ENCODE measurements at regions not wholly inside any gene's neighbourhood (a gene's known extent, or its start where the extent isn't known, plus 50 kb on each side); places are given as distances from the start of the nearest gene placed in this dataset.

- DNase-seq, result no peak
These were observed 147.4 kb upstream of the MLN start for GRCh38 chr6:33950891-33951889.

GRCh38 chr6:33950472-33950881, 146.7 kb upstream of the MLN start:
- no peak for DNase-seq

DNA sequence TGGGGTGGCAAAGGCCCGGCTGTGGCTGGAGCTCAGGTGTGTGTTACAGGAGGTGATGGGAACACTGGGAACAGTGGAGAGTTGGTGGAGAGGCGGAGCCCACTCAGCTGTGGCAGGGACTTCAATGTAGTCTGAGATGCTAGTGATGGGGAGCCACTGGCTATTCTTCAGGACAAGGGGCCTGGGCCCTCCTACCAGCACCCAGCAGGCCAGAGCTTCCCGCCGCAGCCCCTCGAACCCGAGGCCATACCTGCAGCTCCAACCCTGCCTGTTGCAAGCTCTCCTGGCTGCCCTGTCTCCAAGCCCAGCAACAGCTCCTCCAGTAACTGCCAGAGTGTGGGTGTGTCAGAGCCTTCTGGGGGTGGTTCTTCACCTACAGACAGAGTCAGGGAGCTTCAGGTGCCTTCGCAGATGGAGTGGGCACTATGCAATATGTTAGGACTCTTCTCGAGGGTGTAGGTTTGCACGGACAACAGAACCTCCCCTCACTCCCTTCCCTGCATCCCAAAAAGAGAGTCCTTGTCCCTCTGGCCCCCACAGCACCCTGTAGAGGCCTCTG, 146.2 kb upstream of the MLN start:
- DNase-seq, result no peak

GRCh38 chr6:33949111-33949510, 145.3 kb upstream of the MLN start:
- no peak for DNase-seq

DNA sequence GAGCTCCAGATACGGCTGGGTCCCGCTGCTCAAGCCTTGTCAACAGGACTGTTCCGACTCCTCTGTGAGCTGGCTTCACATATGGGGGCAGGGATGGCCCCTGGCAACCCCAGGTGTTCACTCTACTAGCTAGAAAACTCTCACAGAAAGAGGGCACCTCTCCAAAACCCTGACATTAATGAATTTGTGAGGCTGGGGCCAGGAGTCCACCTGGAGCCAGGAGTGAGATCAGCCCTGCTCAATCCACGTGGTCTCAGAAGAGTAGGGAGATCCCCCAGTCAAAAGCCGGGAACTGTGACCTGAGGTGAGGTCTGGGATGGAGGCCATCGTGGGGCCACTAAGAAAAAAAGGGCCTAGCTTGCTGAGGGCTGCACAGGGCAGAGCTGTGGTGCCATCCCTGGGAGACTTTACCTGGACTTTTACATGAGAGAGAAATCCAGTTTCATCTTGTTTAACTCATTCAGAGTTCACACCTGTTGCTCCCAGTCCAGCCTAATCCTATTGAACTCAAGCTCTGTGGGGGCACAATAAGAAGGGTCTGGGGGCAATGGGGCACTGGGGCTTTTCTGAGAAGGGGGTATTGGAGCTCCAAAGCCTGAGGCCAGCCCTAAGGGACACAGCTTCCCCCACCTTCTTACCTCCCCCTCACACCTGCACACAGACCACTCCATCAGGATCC, 144.3 kb upstream of the MLN start:
- DNase-seq, result no peak

GRCh38 chr6:33947047-33947446, 143.2 kb upstream of the MLN start:
- no peak for DNase-seq

DNA sequence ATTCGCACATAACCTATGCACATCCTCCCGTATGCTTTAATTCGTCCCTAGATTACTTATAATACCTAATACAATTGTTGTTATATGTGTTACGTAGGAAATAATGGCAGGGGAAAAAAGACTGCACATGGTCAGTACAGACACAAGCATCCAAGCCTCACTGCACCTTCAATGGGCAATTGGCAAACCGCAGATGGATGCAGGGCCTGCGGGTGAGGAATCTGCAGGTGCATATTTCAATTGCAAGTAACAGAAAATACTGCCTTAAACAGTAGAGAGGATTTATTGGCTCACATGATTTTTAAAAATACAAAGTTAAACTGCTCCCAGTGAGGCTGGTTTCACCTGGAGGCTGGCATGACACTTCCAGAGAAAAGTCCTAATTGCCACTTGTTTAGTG, 142.1 kb upstream of the MLN start:
- no peak for DNase-seq

DNA sequence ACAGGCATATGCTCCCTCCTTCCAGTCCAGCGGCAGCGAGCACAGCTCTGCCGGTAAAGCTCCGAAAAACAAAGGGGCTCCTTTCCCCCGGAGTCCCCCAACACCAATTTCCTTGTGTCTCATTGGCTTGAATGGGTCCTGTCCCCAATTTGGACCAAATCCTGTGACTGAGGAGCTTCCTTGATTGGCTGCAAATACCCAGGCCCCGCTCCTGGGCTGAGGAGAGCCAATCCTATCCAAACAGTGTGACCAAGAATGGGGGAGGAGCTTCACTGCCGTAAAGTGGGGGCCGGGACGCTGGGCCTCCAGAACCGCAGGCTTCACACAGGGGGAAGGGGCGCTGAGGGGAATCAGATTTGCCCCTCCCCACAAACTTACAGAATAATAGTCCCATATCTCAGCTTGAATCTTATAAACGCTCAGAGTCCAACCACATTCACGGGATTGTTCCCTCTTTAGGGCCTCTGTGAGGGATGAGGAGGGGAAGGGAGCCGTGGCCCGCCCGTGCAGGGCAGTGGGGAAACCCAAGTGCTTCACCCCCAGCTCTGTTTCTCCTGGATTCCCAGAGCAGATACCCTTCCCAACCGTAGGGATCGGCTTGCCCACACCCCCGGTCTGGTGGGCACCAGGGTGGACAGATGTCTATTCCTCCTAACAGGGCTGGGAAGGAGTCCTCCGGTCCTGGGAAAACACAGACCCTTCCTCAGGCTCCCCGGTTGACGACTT, 141.0 kb upstream of the MLN start:
- no peak for DNase-seq

- no peak for DNase-seq
These were observed 133.1 kb upstream of the MLN start for GRCh38 chr6:33936886-33937285.

DNA sequence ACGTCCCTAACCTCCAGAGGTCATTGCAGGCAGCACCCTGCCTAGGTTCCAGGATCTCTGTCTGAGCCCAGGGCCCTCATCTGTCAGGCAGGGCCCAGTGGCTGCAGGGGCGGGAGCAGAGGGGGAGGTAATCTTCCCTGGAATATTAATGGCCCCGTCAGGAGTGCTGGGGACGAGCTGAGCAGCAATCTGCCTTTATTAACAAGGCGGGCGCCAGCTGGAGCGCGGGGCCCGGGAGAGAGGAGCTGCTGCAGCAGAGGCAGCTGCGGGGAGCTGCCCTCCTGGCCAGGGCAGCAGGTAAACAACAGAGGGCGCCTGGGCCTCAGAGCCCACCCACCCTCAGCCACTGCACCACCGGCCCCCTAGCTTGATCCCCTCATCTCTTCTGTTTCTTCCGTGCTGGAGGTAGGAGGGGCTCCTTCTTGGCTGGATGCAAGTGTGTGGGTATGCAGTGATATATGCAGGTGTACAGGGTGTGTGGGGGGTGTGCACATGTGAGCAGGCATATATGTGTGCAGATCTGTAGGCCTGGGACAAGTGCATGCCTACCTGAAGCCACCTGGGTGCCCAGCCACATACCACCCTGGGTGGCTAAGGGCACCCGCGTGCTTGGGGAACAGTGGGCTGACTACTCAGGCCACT, 131.8 kb upstream of the MLN start:
- no peak for DNase-seq

GRCh38 chr6:33934731-33935270, 131.0 kb upstream of the MLN start:
- DNase-seq, result no peak

GRCh38 chr6:33933101-33933500, 129.3 kb upstream of the MLN start:
- DNase-seq, result no peak

DNA sequence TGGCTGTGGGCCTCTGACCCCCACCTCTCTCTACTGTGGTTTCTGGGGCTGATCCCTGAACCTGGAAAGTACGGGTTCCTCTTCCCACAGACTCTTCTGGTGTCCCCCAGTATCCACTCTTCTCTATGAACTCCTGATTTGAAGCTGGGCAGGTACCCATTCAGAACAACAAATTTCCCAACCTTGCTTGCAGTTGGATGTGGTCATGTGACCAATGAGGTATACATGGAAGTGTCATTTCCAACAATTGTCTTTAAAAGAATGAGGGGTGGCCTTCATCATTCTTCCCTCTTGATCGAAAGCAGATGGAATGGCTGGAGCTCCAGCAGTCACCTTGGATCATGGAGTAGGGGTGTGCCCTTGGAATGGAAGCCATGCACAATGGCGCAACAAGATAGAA, 128.0 kb upstream of the MLN start:
- DNase-seq, result no peak

GRCh38 chr6:33929575-33930288, 125.9 kb upstream of the MLN start:
- no peak for DNase-seq

GRCh38 chr6:33927616-33928015, 123.8 kb upstream of the MLN start:
- no peak for DNase-seq

- no peak for DNase-seq
These were observed 123.3 kb upstream of the MLN start for GRCh38 chr6:33927112-33927511.

DNA sequence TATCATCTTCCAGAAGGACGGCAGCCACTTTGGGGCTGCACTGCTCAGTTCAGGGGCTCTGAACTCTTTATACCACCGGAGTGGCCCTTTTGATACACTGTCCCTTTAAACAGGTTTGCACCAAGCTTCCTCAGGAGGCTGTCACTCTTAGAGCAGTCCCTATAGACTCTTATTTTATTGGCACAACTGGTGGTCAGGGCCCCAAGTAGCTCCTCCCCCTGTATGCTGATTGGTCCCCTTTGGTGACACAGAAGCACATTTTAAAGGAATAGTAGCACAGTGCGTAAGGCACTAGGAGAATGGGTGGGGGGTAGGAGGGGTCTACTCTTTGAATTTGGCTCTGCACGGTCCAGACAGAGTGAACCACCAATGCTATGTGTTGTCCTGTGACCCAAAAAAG, 122.6 kb upstream of the MLN start:
- DNase-seq, result no peak

DNA sequence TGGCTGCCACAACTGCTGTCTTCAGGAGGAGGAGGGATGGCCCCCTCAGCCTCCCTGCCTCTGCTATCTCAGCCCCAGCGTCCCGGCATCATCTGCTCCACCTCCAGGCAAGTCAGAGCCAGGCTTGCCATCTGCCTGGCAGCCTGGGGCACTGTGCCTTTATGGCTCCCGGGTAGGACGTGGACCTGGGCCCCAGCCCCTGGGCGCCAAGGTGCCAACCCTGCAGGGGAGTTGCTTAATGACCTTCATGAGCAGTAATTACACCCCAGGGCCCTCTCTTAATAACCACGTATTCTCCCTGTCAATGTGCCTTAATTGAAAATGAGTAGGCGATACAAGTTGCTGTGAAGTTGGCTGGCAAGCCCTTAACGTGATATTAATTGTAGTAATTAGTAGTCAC, 122.1 kb upstream of the MLN start:
- DNase-seq, result no peak

- no peak for DNase-seq
These were observed 121.4 kb upstream of the MLN start for GRCh38 chr6:33925210-33925609.

GRCh38 chr6:33924681-33925080, 120.9 kb upstream of the MLN start:
- DNase-seq, result no peak

DNA sequence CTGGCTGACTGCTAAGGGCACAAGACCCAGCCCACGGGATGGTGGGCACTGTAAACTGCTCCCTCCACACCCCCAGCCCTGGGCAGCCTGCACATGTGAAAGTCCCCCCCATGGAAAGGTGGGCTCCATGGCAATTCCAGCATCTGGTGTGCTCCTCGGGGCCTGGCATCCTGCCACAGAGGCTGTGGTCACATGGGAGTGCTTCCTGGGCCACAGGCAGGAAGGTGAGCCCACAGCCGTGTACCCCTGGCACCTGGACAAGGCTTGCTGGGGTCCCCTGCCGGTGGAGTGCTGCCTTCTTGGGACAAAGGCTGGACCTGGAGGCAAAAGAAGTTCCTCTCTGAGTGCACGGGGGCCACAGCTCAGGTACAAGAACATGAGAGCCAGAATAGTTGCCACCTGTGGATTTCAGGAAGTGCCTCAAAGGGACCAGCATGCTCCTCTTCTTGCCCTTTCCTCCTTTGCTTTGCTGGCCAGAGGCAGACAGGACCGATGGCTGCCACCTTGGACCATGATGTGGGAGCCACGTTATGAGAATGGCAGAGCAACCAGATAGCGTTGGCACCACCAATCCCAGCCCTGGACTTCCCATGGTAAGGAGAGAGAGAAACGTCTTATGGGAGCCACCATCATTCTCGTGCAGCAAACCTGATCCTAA, 120.2 kb upstream of the MLN start:
- no peak for DNase-seq

Data from CD4-positive, alpha-beta T cell treated with Interleukin-17A for 1 hour (primary cell).